ENCODE measurements at regions not wholly inside any gene's neighbourhood (a gene's known extent, or its start where the extent isn't known, plus 50 kb on each side); places are given as distances from the start of the nearest gene placed in this dataset.

DNA sequence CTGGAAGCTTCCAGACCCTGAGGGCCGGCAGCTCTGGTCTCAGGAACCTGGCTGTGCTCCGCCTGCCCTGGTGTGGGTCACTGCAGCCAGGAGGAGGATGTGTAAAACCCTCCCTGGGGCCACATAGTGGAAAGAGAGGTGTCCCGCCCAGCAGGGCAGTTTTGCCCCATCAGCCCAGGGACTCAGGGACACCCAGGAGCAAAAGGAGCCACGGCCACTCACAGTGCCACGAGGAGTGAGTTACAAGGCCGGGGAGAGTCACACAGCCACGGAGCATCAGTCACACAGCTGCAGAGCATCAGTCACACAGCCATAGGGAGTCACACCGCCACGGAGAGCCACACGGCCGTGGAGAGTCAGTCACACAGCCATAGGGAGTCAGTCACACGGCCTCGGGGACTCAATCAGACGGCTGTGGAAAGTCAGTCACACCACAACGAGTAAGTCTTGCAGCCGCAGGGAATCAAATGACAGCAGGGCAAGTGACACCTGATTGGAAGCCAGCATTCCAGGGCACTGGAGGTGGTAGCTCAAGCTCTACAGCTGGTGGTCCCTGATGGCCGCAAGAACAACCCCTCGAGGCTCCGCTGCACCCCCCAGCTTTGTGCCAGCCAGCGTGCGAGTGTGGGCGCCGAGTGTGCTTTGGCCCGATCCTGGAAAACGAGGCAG lies 60.9 kb downstream of the DLL1 start:
- H3K79me2 ChIP-seq (ENCODE audit: insufficient read depth, low read length): no peaks in the 10 kb centered on the region
- TF ChIP-seq, protein P1, sequence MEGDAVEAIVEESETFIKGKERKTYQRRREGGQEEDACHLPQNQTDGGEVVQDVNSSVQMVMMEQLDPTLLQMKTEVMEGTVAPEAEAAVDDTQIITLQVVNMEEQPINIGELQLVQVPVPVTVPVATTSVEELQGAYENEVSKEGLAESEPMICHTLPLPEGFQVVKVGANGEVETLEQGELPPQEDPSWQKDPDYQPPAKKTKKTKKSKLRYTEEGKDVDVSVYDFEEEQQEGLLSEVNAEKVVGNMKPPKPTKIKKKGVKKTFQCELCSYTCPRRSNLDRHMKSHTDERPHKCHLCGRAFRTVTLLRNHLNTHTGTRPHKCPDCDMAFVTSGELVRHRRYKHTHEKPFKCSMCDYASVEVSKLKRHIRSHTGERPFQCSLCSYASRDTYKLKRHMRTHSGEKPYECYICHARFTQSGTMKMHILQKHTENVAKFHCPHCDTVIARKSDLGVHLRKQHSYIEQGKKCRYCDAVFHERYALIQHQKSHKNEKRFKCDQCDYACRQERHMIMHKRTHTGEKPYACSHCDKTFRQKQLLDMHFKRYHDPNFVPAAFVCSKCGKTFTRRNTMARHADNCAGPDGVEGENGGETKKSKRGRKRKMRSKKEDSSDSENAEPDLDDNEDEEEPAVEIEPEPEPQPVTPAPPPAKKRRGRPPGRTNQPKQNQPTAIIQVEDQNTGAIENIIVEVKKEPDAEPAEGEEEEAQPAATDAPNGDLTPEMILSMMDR (IDR thresholded peaks at IDR 0.05; ENCODE audit: insufficient read depth, low read length, poor library complexity, severe bottlenecking): no peak
- no peak for TF ChIP-seq EZH2phosphoT487 (conservative IDR thresholded peaks at IDR 0.05; ENCODE audit: low read length)
- H3K9me2 ChIP-seq (replicated peaks; ENCODE audit: insufficient read depth, low read length): no peaks in the 10 kb centered on the region
- H4K20me1 ChIP-seq (ENCODE audit: low read depth, low read length): no peaks in the 10 kb centered on the region
- H2AFZ ChIP-seq (ENCODE audit: low read depth, low read length, severe bottlenecking): no peak overlapping the region
- H3K4me3 ChIP-seq (ENCODE audit: insufficient read depth, low read length, poor library complexity, severe bottlenecking): no peak overlapping the region
- H3K27me3 ChIP-seq (ENCODE audit: low read length): no peaks in the 10 kb centered on the region
- H3K4me2 ChIP-seq (ENCODE audit: low read depth, low read length, poor library complexity, severe bottlenecking): no peak overlapping the region
- no peaks in the 10 kb centered on the region for H3K36me3 ChIP-seq (ENCODE audit: low read length)
- H3K27ac ChIP-seq (ENCODE audit: low read depth, low read length): no peak overlapping the region
- H3K9ac ChIP-seq (ENCODE audit: low read length): no peak overlapping the region
- no peaks in the 10 kb centered on the region for H3K9me3 ChIP-seq (ENCODE audit: insufficient read depth, low read length)
- no peaks in the 10 kb centered on the region for H3F3A ChIP-seq (ENCODE audit: insufficient read depth)

DNA sequence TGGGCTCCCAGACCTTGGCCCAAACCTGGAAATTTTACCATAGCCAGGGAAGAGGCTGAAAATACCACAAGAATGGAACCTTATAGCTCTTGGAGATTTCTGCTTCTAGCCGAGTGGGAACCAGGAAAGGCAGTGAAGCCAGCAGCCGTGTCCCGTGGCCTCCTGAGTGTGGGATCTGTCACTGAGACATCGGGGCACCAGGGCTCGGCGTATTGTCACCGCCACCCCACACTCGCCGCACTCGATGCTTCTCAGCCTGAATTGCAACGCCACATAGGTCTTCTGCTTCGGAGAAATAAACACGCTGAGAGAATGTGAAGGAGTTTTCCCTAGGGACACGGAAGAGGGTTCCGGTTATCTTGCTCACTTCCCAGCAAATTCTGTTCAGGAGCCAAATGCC lies 61.5 kb downstream of the DLL1 start:
- H3K27ac ChIP-seq (ENCODE audit: low read depth, low read length): no peak overlapping the region
- no peak overlapping the region for H2AFZ ChIP-seq (ENCODE audit: low read depth, low read length, severe bottlenecking)
- no peaks in the 10 kb centered on the region for H3K9me2 ChIP-seq (replicated peaks; ENCODE audit: insufficient read depth, low read length)
- H3K4me2 ChIP-seq (ENCODE audit: low read depth, low read length, poor library complexity, severe bottlenecking): no peak overlapping the region
- H3K4me3 ChIP-seq (ENCODE audit: insufficient read depth, low read length, poor library complexity, severe bottlenecking): no peak overlapping the region
- H3K36me3 ChIP-seq (ENCODE audit: low read length): no peaks in the 10 kb centered on the region
- no peak for TF ChIP-seq EZH2phosphoT487 (conservative IDR thresholded peaks at IDR 0.05; ENCODE audit: low read length)
- TF ChIP-seq, protein P1 (IDR thresholded peaks at IDR 0.05; ENCODE audit: insufficient read depth, low read length, poor library complexity, severe bottlenecking): no peak
- no peaks in the 10 kb centered on the region for H3F3A ChIP-seq (ENCODE audit: insufficient read depth)
- H3K9me3 ChIP-seq (ENCODE audit: insufficient read depth, low read length): no peaks in the 10 kb centered on the region
- H4K20me1 ChIP-seq (ENCODE audit: low read depth, low read length): no peaks in the 10 kb centered on the region
- H3K27me3 ChIP-seq (ENCODE audit: low read length): no peaks in the 10 kb centered on the region
- H3K9ac ChIP-seq (ENCODE audit: low read length): no peak overlapping the region
- H3K79me2 ChIP-seq (ENCODE audit: insufficient read depth, low read length): no peaks in the 10 kb centered on the region

DNA sequence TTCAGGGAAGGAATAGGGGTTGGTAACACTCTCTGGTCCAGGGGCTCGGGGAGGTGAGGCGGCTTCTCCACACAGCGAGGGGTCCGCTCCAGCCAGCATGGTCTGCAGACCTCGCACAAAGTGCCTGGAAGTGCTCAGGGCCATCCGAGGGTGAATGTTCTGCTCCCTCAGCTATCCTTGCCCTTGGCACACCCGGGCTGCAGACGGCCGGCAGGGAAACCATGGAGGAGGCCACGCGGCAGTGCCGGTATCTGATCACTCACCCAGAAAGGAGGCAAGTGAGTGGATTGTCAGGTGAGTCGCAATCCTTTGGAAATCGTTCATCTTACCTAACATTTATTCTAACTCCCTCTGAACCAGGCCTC lies 62.0 kb downstream of the DLL1 start:
- Histone ChIP-seq H3K4me3 (ENCODE audit: insufficient read depth, low read length, poor library complexity, severe bottlenecking) (no peak overlapping the region), H3K79me2 (ENCODE audit: insufficient read depth, low read length) (no peaks in the 10 kb centered on the region), H2AFZ (ENCODE audit: low read depth, low read length, severe bottlenecking) (no peak overlapping the region), H3K9ac (ENCODE audit: low read length) (no peak overlapping the region), H4K20me1 (ENCODE audit: low read depth, low read length) (no peaks in the 10 kb centered on the region), H3K36me3 (ENCODE audit: low read length) (no peaks in the 10 kb centered on the region), H3F3A (ENCODE audit: insufficient read depth) (no peaks in the 10 kb centered on the region), H3K27me3 (ENCODE audit: low read length) (no peaks in the 10 kb centered on the region), H3K9me3 (ENCODE audit: insufficient read depth, low read length) (no peaks in the 10 kb centered on the region), H3K9me2 (replicated peaks; ENCODE audit: insufficient read depth, low read length) (no peaks in the 10 kb centered on the region), H3K4me2 (ENCODE audit: low read depth, low read length, poor library complexity, severe bottlenecking) (no peak overlapping the region), H3K27ac (ENCODE audit: low read depth, low read length) (no peak overlapping the region)
- TF ChIP-seq, protein P1 (IDR thresholded peaks at IDR 0.05; ENCODE audit: insufficient read depth, low read length, poor library complexity, severe bottlenecking): no peak
- TF ChIP-seq EZH2phosphoT487 (conservative IDR thresholded peaks at IDR 0.05; ENCODE audit: low read length): no peak

Data from SU-DHL-6 (cell line).